ENCODE measurements at regions not wholly inside any gene's neighbourhood (a gene's known extent, or its start where the extent isn't known, plus 50 kb on each side); places are given as distances from the start of the nearest gene placed in this dataset.

DNA sequence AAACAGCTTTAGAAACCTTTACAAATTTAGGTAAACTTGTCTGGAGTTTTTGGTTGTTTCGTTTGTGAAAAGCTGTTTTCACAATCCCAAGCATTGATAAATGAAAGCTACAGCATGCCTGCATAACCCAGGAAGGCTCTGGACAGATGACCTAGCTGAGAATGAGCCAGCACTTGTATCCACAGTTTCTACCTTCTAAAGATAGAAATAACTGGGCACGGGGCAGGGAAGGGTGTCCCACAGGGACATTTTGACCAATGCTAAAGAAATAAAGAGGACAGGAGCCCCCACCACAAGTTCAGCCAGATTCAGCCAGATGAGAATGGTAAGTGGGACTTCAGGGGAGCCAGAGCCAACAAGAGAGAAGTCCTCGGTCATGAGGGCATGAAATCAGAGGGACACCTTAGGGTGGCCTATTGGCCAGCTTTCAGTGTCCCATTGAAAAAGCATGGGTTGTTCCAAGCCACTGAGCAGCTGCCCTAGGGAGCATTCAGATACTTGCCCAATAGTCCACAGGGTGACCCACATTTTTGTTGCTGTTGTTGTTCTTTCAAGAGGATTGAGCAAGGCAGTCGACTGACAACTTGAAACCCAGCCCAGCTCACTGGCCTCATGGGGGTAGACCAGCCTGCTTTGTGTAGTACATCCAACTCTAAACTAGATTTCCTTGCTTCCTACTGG is 140.3 kb upstream of the NUDT4 start:
- no peaks in the 10 kb centered on the region for H3K79me1 ChIP-seq (ENCODE audit: low read depth, low read length)
- TF ChIP-seq SRF (IDR thresholded peaks at IDR 0.05; ENCODE audit: low read depth, low read length), result no peak
- no peak for TF ChIP-seq GABPA (IDR thresholded peaks at IDR 0.05; ENCODE audit: borderline replicate concordance, insufficient read depth, low read length)
- TF ChIP-seq, protein P1, sequence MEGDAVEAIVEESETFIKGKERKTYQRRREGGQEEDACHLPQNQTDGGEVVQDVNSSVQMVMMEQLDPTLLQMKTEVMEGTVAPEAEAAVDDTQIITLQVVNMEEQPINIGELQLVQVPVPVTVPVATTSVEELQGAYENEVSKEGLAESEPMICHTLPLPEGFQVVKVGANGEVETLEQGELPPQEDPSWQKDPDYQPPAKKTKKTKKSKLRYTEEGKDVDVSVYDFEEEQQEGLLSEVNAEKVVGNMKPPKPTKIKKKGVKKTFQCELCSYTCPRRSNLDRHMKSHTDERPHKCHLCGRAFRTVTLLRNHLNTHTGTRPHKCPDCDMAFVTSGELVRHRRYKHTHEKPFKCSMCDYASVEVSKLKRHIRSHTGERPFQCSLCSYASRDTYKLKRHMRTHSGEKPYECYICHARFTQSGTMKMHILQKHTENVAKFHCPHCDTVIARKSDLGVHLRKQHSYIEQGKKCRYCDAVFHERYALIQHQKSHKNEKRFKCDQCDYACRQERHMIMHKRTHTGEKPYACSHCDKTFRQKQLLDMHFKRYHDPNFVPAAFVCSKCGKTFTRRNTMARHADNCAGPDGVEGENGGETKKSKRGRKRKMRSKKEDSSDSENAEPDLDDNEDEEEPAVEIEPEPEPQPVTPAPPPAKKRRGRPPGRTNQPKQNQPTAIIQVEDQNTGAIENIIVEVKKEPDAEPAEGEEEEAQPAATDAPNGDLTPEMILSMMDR (IDR thresholded peaks at IDR 0.05; ENCODE audit: control extremely low read depth in 1 of 3, insufficient read depth in 1 of 3, low read depth in 1 of 3, low read length in 3 of 3), result no peak
- TF ChIP-seq POU5F1 (IDR thresholded peaks at IDR 0.05; ENCODE audit: low read depth, low read length), result no peak
- no peak for TF ChIP-seq SP2 (IDR thresholded peaks at IDR 0.05; ENCODE audit: low read length)
- TF ChIP-seq, protein P2, sequence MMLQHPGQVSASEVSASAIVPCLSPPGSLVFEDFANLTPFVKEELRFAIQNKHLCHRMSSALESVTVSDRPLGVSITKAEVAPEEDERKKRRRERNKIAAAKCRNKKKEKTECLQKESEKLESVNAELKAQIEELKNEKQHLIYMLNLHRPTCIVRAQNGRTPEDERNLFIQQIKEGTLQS (IDR thresholded peaks at IDR 0.05; ENCODE audit: insufficient read depth, low read depth, low read length), result no peak
- TF ChIP-seq KDM4A (IDR thresholded peaks at IDR 0.05; ENCODE audit: low read depth, low read length, severe bottlenecking), result no peak
- TF ChIP-seq BCL11A (IDR thresholded peaks at IDR 0.05; ENCODE audit: low read depth in 2 of 2, low read length in 2 of 2), result no peak
- no peak for TF ChIP-seq TAF1 (IDR thresholded peaks at IDR 0.05; ENCODE audit: low read depth, low read length)
- TF ChIP-seq PHF8 (conservative IDR thresholded peaks at IDR 0.05; ENCODE audit: low read depth, low read length), result no peak

More for the DNA sequence above, 140.3 kb upstream of the NUDT4 start:
- DNase-seq (ENCODE audit: low read depth in 1 of 2, low spot score in 2 of 2), result no peak
- H2BK20ac ChIP-seq (ENCODE audit: low read length), result no peak overlapping the region
- no peak overlapping the region for H3K23ac ChIP-seq (ENCODE audit: insufficient read length)
- H4K91ac ChIP-seq (replicated peaks; ENCODE audit: insufficient read length, low read length), result no peak overlapping the region
- H4K8ac ChIP-seq (ENCODE audit: extremely low read depth, insufficient read depth, low read length), result no peak overlapping the region
- no peak overlapping the region for H3K4me2 ChIP-seq (ENCODE audit: insufficient read depth in 1 of 2, low read depth in 2 of 2, low read length in 2 of 2)
- 88% methylated on average over 3 of the region's 4 CpGs; no CpG with 5 or more reads in 1 of the 2 experiments for whole genome bisulfite sequencing, 2 experiments (ENCODE audit: extremely low coverage in 1 of 2, insufficient coverage in 1 of 2, insufficient read length in 1 of 2, insufficient replicate concordance in 2 of 2, low coverage in 1 of 2, low lambda C conversion rate in 2 of 2, missing lambda C conversion rate in 1 of 2)
- no peak overlapping the region for H3K56ac ChIP-seq (replicated peaks; ENCODE audit: insufficient read length, low read depth, low read length)
- H2AK5ac ChIP-seq (ENCODE audit: low read depth, low read length), result no peak overlapping the region
- H3K36me3 ChIP-seq (ENCODE audit: control insufficient read depth in 2 of 4, insufficient read depth in 4 of 4, low read length in 3 of 4), result no peaks in the 10 kb centered on the region
- ChIA-PET POLR2A (ENCODE audit: partially characterized antibody) (interaction anchor here (1.1 kb wide), 1 partner anchor 31 kb away, joined by 3 read pairs; no protein-coding TSS in a partner anchor), CTCF (ENCODE audit: partially characterized antibody) (interaction anchor here (1.2 to 1.4 kb wide), 2 partner anchors 10 to 16 kb away, joined by 3 read pairs; no protein-coding TSS in a partner anchor)
- no peak overlapping the region for H2AFZ ChIP-seq (ENCODE audit: low read length)
- no peaks in the 10 kb centered on the region; the same call in 1 of the 2 replicates for H3K23me2 ChIP-seq (ENCODE audit: low read depth, low read length)
- 0 out of 4 replicates have a peak, but pooled peaks cover 6 to 9% of the 10 kb centered on the region in 2 experiments for H3K9me3 ChIP-seq (ENCODE audit: insufficient read depth in 2 of 2, low read depth in 1 of 2, low read length in 1 of 2)
- H3K14ac ChIP-seq (ENCODE audit: insufficient read length), result no peak overlapping the region
- peaks cover 0 to 1% (median 0%) of the 10 kb centered on the region in 4 experiments; a peak in 1 of 7 replicates for H3K27me3 ChIP-seq (replicated peaks in 1 of 4; ENCODE audit: control insufficient read depth in 3 of 4, extremely low read depth in 1 of 4, insufficient read depth in 3 of 4, low read length in 3 of 4)
- H3K18ac ChIP-seq (ENCODE audit: extremely low read depth, low read length), result no peak overlapping the region
- H3K9ac ChIP-seq (replicated peaks in 1 of 4; ENCODE audit: extremely low read depth in 1 of 4, low read depth in 3 of 4, low read length in 3 of 4), result no peak overlapping the region
- no peak overlapping the region for H3K4me3 ChIP-seq (ENCODE audit: extremely low read depth in 1 of 4, insufficient read depth in 2 of 4, low read depth in 3 of 4, low read length in 4 of 4)
- no peaks in the 10 kb centered on the region for H4K20me1 ChIP-seq (replicated peaks in 1 of 2; ENCODE audit: control insufficient read depth in 1 of 2, insufficient read depth in 2 of 2, low read length in 2 of 2)
- no peaks in the 10 kb centered on the region for H3K79me2 ChIP-seq (ENCODE audit: control insufficient read depth in 1 of 2, insufficient read depth in 2 of 2, low read length in 2 of 2)
- no peak overlapping the region for H3K27ac ChIP-seq (ENCODE audit: low read depth, low read length)
- no peak overlapping the region for H2BK120ac ChIP-seq (replicated peaks; ENCODE audit: low read depth, low read length)
- no peaks in the 10 kb centered on the region for H3K4me1 ChIP-seq (replicated peaks in 1 of 4; ENCODE audit: control insufficient read depth in 3 of 4, insufficient read depth in 4 of 4, low read length in 3 of 4)
- no peak overlapping the region for H2BK15ac ChIP-seq (ENCODE audit: low read length)
- no peak overlapping the region for H3K4ac ChIP-seq (replicated peaks; ENCODE audit: insufficient read length, low read depth, low read length)
- no peak overlapping the region for H4K5ac ChIP-seq (ENCODE audit: insufficient read length, low read depth, low read length)
- H2BK5ac ChIP-seq (ENCODE audit: low read depth, low read length), result no peak overlapping the region
- H2BK12ac ChIP-seq (ENCODE audit: low read depth, low read length), result no peak overlapping the region
- no peak for FAIRE-seq

Data from H1 (cell line).